ENCODE measurements at regions not wholly inside any gene's neighbourhood (a gene's known extent, or its start where the extent isn't known, plus 50 kb on each side); places are given as distances from the start of the nearest gene placed in this dataset.

DNA sequence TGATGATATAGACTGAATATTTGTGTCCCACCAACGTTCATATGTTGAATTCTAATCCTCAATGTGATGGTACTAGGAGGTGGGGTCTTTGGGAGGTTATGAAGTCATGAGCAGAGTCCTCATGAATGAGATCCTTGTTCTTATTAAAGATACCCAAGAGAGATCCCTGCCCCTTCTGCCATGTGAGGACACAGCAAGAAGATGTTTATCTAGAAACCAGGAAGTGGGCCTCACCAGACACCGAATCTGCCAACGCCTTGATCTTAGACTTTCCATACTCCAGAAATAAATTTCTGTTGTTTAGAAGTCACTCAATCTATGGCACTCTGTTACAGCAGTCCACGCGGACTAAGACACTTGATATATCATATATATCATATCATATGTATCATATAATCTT, 67.7 kb upstream of the GCM1 start:
- peak; percentile 24 for DNase-seq
- Mint-ChIP-seq H3K27ac (no peak overlapping the region), H3K36me3 (peaks cover 4% of the 10 kb centered on the region), H3K4me3 (no peak overlapping the region), H3K9me3 (no peaks in the 10 kb centered on the region), H3K27me3 (no peaks in the 10 kb centered on the region), H3K4me1 (peaks cover 30% of the 10 kb centered on the region)
- CTCF ChIA-PET: no interaction called here

GRCh38 chr6:53214172-53214571, 65.5 kb upstream of the GCM1 start:
- no peak for DNase-seq
- Mint-ChIP-seq H3K4me3 (no peak overlapping the region), H3K27ac (no peak overlapping the region), H3K27me3 (no peaks in the 10 kb centered on the region), H3K36me3 (peaks cover 4% of the 10 kb centered on the region), H3K4me1 (peaks cover 30% of the 10 kb centered on the region), H3K9me3 (no peaks in the 10 kb centered on the region)
- CTCF ChIA-PET: interaction anchor here (1.1 to 1.2 kb wide), 2 partner anchors 9 to 196 kb away, joined by 3 to 7 read pairs; no protein-coding TSS in a partner anchor

DNA sequence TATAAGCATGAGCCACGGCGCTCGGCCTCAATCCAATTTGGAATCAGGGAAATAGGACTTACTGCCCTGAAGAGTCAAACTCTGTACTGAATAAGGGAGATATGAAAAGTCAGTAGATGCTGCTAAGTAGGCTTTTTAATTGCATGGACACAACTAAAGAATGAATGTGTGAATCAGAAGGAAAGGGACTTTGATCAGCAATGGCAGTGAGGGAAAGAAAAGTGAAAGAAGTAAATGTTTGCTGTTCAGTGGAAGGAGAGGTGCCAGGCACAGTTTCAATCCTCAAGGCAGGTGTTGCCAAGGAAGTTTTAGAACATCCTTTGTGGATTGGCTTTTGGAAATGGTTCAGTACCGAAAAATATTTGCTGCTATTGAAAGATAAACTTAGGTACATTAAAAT, 62.2 kb upstream of the GCM1 start:
- CTCF ChIA-PET: no interaction called here
- no peak overlapping the region for H3K27ac Mint-ChIP-seq

DNA sequence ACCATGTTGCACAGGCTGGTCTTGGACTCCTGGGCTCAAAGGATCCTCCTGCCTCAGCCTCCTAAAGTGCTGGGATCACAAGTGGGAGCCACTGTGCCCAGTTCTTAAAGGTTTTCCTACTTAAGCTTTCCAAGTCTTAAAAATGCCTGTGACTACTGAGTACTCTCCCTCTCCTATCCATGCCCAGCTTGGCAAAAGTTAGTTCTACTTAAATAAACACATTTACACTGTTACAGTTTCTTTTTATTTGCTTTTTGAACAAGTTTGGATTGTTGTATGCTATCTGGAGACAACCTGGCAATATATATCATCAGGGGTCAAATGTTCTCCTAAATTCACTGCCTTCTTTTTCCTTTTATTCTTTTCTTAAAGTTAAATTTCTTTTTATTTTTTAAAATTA, 61.0 kb upstream of the GCM1 start:
- peaks cover 9% of the 10 kb centered on the region for H3K4me1 Mint-ChIP-seq
- H3K9me3 Mint-ChIP-seq: no peaks in the 10 kb centered on the region
- no peak overlapping the region for H3K27ac Mint-ChIP-seq
- no peak for DNase-seq
- CTCF ChIA-PET: no interaction called here
- no peaks in the 10 kb centered on the region for H3K27me3 Mint-ChIP-seq
- no peak overlapping the region for H3K4me3 Mint-ChIP-seq
- H3K36me3 Mint-ChIP-seq: peaks cover 2% of the 10 kb centered on the region

More for the DNA sequence above, 62.2 kb upstream of the GCM1 start:
- no peak overlapping the region for H3K4me3 Mint-ChIP-seq
- no peaks in the 10 kb centered on the region for H3K27me3 Mint-ChIP-seq
- H3K9me3 Mint-ChIP-seq: no peaks in the 10 kb centered on the region
- H3K4me1 Mint-ChIP-seq: peaks cover 17% of the 10 kb centered on the region
- no peak for DNase-seq
- peaks cover 2% of the 10 kb centered on the region for H3K36me3 Mint-ChIP-seq

DNA sequence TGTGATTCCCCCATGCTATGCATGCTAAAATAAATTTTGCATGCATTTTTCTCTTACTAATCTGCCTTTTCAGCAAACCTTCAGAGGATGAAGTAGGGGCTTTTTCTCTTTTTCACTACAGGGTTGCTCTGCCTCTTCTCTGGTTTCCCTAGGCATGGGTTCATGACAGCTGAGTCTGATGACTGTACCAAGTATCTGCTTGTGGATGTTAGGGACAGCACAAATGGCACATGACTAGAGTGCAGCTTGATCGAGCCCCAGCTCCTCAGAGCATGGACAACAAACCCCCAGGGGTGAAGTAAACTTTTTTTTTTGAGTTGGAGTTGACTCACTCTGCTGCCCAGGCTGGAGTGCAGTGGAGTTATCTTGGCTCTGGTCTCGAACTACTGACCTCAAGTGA, 57.1 kb upstream of the GCM1 start:
- Mint-ChIP-seq H3K4me3 (no peak overlapping the region), H3K36me3 (no peaks in the 10 kb centered on the region), H3K27ac (no peak overlapping the region), H3K27me3 (no peaks in the 10 kb centered on the region), H3K9me3 (no peaks in the 10 kb centered on the region), H3K4me1 (peaks cover 2% of the 10 kb centered on the region)
- CTCF ChIA-PET: no interaction called here
- DNase-seq: no peak

DNA sequence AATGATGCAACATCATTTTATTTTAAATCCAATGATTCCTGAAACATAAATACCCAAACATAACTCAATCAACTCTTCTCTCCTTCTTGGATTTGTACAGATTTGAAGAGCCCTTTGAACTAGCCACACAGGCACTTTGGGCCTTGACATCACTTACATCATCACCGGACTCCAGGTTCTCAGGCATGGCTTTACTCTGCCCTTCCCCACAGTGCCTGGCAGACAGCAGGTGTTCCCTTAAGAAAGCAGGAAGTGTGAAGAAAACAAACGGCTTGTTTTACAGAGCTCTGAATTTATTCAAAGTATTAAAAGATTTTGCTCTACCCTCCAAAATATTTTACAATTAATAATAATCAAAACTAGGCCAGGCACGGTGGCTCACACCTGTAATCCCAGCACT, 54.8 kb upstream of the GCM1 start:
- Mint-ChIP-seq H3K4me1 (peaks cover 2% of the 10 kb centered on the region), H3K9me3 (no peaks in the 10 kb centered on the region), H3K27ac (no peak overlapping the region), H3K36me3 (no peaks in the 10 kb centered on the region), H3K27me3 (no peaks in the 10 kb centered on the region), H3K4me3 (no peak overlapping the region)
- CTCF ChIA-PET: no interaction called here
- no peak for DNase-seq

GRCh38 chr6:53202052-53202451, 53.4 kb upstream of the GCM1 start:
- peaks cover 8% of the 10 kb centered on the region for H3K27me3 Mint-ChIP-seq
- no peaks in the 10 kb centered on the region for H3K36me3 Mint-ChIP-seq
- peaks cover 2% of the 10 kb centered on the region for H3K4me1 Mint-ChIP-seq
- DNase-seq: no peak
- CTCF ChIA-PET: interaction anchor here (1.0 kb wide), 1 partner anchor 9 kb away, joined by 3 read pairs; no protein-coding TSS in a partner anchor
- H3K9me3 Mint-ChIP-seq: no peaks in the 10 kb centered on the region
- H3K27ac Mint-ChIP-seq: no peak overlapping the region
- no peak overlapping the region for H3K4me3 Mint-ChIP-seq

GRCh38 chr6:53201270-53201669, 52.6 kb upstream of the GCM1 start:
- H3K9me3 Mint-ChIP-seq: no peaks in the 10 kb centered on the region
- peaks cover 2% of the 10 kb centered on the region for H3K4me1 Mint-ChIP-seq
- CTCF ChIA-PET: no interaction called here
- H3K4me3 Mint-ChIP-seq: no peak overlapping the region
- H3K36me3 Mint-ChIP-seq: no peaks in the 10 kb centered on the region
- H3K27me3 Mint-ChIP-seq: peaks cover 8% of the 10 kb centered on the region
- no peak overlapping the region for H3K27ac Mint-ChIP-seq
- no peak for DNase-seq

GRCh38 chr6:53199765-53200164, 51.1 kb upstream of the GCM1 start:
- no peak for DNase-seq
- Mint-ChIP-seq H3K27me3 (peaks cover 10% of the 10 kb centered on the region), H3K36me3 (no peaks in the 10 kb centered on the region), H3K4me1 (peaks cover 2% of the 10 kb centered on the region), H3K9me3 (no peaks in the 10 kb centered on the region), H3K27ac (no peak overlapping the region), H3K4me3 (no peak overlapping the region)
- CTCF ChIA-PET: no interaction called here

- CTCF ChIA-PET: no interaction called here
Measured at GRCh38 chr6:53199156-53199555, 50.5 kb upstream of the GCM1 start.

More at GRCh38 chr6:53199156-53199555, 50.5 kb upstream of the GCM1 start:
- Mint-ChIP-seq H3K4me3 (no peak overlapping the region), H3K27ac (no peak overlapping the region), H3K9me3 (no peaks in the 10 kb centered on the region), H3K36me3 (no peaks in the 10 kb centered on the region), H3K4me1 (peaks cover 2% of the 10 kb centered on the region), H3K27me3 (peaks cover 12% of the 10 kb centered on the region)
- DNase-seq: no peak
